Mammary epithelial cell (primary cell): ENCODE measurements at regions not wholly inside any gene's neighbourhood (a gene's known extent, or its start where the extent isn't known, plus 50 kb on each side); places are given as distances from the start of the nearest gene placed in this dataset.

ENCODE experiments used
- EZH2 ChIP-seq: IDR thresholded peaks from 2 replicates; pipeline ENCODE4 v1.6.1; 2012; ENCODE audit warnings: low read length, inconsistent platforms, borderline replicate concordance
- TF ChIP-seq, protein P1 (sequence below), 2 donors: IDR thresholded peaks in 1 of 2; conservative IDR thresholded peaks in 1 of 2; 2 replicates each; pipeline ENCODE4 v1.5.1; 2011 to 2012; ENCODE audit warnings: inconsistent platforms in 2 of 2, low read length in 2 of 2, mild to moderate bottlenecking in 2 of 2, control low read depth in 1 of 2, low read depth in 1 of 2; ENCODE audit not compliant: insufficient read depth in 1 of 2; ENCODE audit errors: extremely low read depth in 1 of 2

DNA sequence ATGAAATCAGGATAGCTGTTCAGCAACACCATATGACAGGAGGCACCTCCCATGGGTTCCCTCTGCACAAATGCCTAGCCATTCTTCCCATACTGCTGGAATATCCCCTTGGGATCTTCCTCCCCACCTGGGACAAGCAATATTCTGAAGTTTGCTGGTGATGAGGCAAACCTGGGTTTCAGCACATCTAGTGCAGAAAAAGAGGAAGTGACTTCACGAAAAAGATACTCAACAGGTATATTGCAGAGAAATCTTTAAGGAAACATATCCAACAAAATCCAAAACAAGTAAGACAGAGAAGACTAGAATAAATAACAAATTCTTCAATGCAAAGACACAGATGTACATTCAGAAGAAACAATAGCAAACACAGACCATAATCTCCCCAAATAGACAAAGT, 1497.0 kb downstream of the PCDH9 start:
- TF ChIP-seq, protein P1, sequence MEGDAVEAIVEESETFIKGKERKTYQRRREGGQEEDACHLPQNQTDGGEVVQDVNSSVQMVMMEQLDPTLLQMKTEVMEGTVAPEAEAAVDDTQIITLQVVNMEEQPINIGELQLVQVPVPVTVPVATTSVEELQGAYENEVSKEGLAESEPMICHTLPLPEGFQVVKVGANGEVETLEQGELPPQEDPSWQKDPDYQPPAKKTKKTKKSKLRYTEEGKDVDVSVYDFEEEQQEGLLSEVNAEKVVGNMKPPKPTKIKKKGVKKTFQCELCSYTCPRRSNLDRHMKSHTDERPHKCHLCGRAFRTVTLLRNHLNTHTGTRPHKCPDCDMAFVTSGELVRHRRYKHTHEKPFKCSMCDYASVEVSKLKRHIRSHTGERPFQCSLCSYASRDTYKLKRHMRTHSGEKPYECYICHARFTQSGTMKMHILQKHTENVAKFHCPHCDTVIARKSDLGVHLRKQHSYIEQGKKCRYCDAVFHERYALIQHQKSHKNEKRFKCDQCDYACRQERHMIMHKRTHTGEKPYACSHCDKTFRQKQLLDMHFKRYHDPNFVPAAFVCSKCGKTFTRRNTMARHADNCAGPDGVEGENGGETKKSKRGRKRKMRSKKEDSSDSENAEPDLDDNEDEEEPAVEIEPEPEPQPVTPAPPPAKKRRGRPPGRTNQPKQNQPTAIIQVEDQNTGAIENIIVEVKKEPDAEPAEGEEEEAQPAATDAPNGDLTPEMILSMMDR (conservative IDR thresholded peaks at IDR 0.05 in 1 of 2, IDR thresholded peaks at IDR 0.05 in 1 of 2; ENCODE audit: extremely low read depth in 1 of 2, insufficient read depth in 1 of 2, low read depth in 1 of 2, low read length in 2 of 2): no peak
- no peak for TF ChIP-seq EZH2
